ENCODE measurements at regions not wholly inside any gene's neighbourhood (a gene's known extent, or its start where the extent isn't known, plus 50 kb on each side); places are given as distances from the start of the nearest gene placed in this dataset.

- TF ChIP-seq EED (CRISPR knock-in tag; IDR thresholded peaks at IDR 0.05) (no peak), ZNF180 (CRISPR knock-in tag; IDR thresholded peaks at IDR 0.05; ENCODE audit: borderline replicate concordance, low read depth) (no peak), NFYC (CRISPR knock-in tag; IDR thresholded peaks at IDR 0.05) (peak; percentile 81), POLR2A (IDR thresholded peaks at IDR 0.05; ENCODE audit: insufficient read depth in 1 of 2, low read depth in 2 of 2, low read length in 2 of 2) (0 out of 4 replicates have a peak, but pooled peaks of 1 of the 2 experiments have one; percentile 39), NR2F2 (IDR thresholded peaks at IDR 0.05; ENCODE audit: borderline replicate concordance, low read depth) (no peak), AKNA (CRISPR knock-in tag; IDR thresholded peaks at IDR 0.05; ENCODE audit: borderline replicate concordance) (no peak), GABPA (IDR thresholded peaks at IDR 0.05; ENCODE audit: low read depth, low read length) (no peak), GABPA (CRISPR knock-in tag; IDR thresholded peaks at IDR 0.05; ENCODE audit: low read depth) (peak; percentile 67), HNRNPLL (IDR thresholded peaks at IDR 0.05; ENCODE audit: low read depth, low read length, poor library complexity, severe bottlenecking) (no peak), TBP (CRISPR knock-in tag; IDR thresholded peaks at IDR 0.05) (no peak), ZNF292 (CRISPR knock-in tag; IDR thresholded peaks at IDR 0.05; ENCODE audit: borderline replicate concordance, low read depth) (0 out of 2 replicates have a peak, but pooled peaks have one; percentile 35), ZNF547 (CRISPR knock-in tag; IDR thresholded peaks at IDR 0.05) (no peak), TBX2 (CRISPR knock-in tag; IDR thresholded peaks at IDR 0.05; ENCODE audit: borderline replicate concordance) (no peak), ATF1 (CRISPR knock-in tag; IDR thresholded peaks at IDR 0.05) (0 out of 2 replicates have a peak, but pooled peaks have one; percentile 23), KMT2A (CRISPR knock-in tag; IDR thresholded peaks at IDR 0.05) (no peak), ZNF800 (CRISPR knock-in tag; IDR thresholded peaks at IDR 0.05) (0 out of 2 replicates have a peak, but pooled peaks have one; percentile 40), MAX (IDR thresholded peaks at IDR 0.05) (peak; percentile 37; the same call in 1 of the 2 replicates), ZNF792 (CRISPR knock-in tag; IDR thresholded peaks at IDR 0.05) (no peak), KMT2B (CRISPR knock-in tag; IDR thresholded peaks at IDR 0.05) (0 out of 2 replicates have a peak, but pooled peaks have one; percentile 26), EP300 (IDR thresholded peaks at IDR 0.05; ENCODE audit: low read depth in 2 of 2, low read length in 2 of 2) (no peak), EP300 (CRISPR knock-in tag; IDR thresholded peaks at IDR 0.05; ENCODE audit: borderline replicate concordance) (no peak), ZNF33B (CRISPR knock-in tag; IDR thresholded peaks at IDR 0.05) (no peak), ELF3 (CRISPR knock-in tag; IDR thresholded peaks at IDR 0.05) (no peak), ZFP90 (CRISPR knock-in tag; IDR thresholded peaks at IDR 0.05; ENCODE audit: borderline replicate concordance) (no peak), SALL1 (CRISPR knock-in tag; IDR thresholded peaks at IDR 0.05) (peak; percentile 33), SAP130 (CRISPR knock-in tag; IDR thresholded peaks at IDR 0.05; ENCODE audit: low read depth) (peak; percentile 64), ZNF335 (CRISPR knock-in tag; IDR thresholded peaks at IDR 0.05) (0 out of 2 replicates have a peak, but pooled peaks have one; percentile 25)
Observed at GRCh38 chr3:194769020-194769643, 83.4 kb downstream of the FAM43A start (continued).
